GM18909 (cell line): ENCODE measurements at regions not wholly inside any gene's neighbourhood (a gene's known extent, or its start where the extent isn't known, plus 50 kb on each side); places are given as distances from the start of the nearest gene placed in this dataset.
"Not testable (repeated sequence)": the region's sequence is repeated elsewhere in the genome, so short reads cannot be mapped to it uniquely, and the experiment has no call there.

ENCODE experiments used
- ATAC-seq: cut with Tn5 transposase; IDR thresholded peaks from one replicate; pipeline ENCODE4 v1.9.1; 2021; ENCODE audit warnings: mild to moderate bottlenecking; ENCODE audit not compliant: unreplicated experiment, poor library complexity

GRCh38 chr20:19867074-19867473 is 109.0 kb downstream of the RIN2 start:
- ATAC-seq = no peak

- no peak for ATAC-seq
Measured at GRCh38 chr20:19867940-19868371, 109.9 kb downstream of the RIN2 start.

DNA sequence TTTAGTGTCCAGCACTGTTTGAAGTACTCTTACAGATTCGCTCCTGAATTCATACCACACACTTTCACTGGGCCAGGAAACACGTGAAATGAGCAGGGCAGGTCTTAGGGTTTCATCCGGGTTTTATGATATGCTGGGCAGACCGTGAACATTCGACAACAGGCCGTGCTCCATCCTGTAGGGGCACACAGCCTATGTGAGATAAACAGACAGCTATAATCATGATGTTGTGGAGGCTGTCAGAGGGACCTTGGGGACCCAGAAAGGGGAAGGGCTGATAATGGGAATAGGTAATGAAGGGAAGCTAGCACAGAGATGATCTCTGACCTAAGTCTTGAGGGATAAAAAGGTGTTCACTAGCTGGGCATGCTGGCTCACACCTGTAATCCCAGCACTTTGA is 110.4 kb downstream of the RIN2 start:
- ATAC-seq = no peak

DNA sequence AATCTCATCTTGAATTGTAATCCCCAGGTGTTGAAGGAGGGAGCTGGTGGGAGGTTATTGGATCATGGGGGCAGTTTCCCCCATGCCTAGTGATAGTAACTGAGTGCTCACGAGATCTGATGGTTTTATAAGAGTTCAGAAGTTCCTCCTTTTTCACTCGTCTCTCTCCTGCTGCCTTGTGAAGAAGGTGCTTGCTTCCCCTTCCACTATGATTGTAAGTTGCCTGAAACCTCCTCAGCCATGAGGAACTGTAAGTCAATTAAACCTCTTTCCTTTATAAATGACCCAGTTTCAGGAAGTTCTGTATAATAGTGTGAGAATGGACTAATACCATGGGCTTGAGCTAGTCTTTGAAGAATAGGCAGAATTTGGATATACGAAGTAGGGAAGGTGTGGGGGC is 113.9 kb downstream of the RIN2 start:
- no peak for ATAC-seq

DNA sequence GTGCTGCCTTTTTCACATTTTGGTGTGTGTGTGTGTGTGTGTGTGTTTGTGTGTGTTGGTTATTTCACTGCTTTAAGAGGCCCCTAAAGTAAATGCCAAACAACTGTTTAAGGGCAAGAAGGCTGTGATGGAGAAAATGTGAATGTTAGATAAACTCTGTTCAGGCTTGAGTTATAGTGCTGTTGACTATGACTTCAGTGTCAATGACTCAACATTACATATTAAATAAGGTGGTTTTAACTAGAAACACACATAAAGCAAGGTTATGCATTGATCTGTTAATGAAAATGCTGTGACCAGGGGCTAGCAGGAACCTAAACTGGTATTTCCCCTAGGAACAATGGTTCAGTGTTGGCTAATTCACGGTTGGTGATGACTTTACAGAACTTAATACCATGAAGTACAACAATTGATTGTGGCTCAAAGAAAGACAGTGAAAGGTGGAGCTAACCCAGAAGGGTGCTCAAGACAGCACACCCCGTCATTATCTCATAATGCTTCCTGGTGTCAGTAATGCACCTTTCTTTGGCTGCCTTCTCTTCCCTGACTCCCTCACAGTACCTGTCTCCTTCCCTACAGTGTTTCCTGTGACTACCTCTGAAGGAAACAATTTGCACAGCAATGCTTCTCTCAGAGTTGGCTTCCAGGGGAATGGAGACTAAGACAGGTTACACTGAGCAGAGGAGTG is 116.1 kb downstream of the RIN2 start:
- no peak for ATAC-seq

GRCh38 chr20:19875376-19876221 is 117.5 kb downstream of the RIN2 start:
- no peak for ATAC-seq

DNA sequence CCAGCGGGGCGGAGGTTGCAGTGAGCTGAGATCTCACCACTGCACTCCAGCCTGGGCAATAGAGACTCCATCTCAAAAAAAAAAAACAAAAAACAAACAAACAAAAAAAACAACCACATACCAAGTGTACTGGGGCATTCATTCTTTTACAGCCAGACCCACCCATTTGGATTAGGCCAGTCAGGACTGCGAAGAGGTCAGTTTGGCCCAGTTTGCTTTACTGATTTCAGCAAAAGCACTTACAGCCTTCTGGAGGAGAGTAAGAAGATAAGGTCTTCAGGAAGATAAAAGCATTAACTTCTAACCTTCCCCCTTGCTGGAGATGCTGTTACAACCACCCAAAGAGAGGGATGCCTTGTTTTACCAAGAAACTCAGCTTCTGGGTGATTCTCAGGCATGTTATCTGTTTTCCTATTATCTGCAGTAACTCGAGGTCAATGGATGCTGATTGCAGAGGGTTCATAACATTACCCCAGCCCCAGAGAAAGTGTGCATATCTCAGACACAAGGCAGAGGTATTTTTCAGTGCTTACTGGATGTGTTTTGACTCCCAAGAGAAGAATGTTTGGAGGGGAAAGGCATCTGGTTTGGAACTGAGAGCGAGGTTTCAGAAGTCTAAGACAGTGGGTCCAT is 118.9 kb downstream of the RIN2 start:
- ATAC-seq = no peak

- ATAC-seq = not testable (repeated sequence)
Measured at GRCh38 chr20:19879874-19880255, 121.8 kb downstream of the RIN2 start.

DNA sequence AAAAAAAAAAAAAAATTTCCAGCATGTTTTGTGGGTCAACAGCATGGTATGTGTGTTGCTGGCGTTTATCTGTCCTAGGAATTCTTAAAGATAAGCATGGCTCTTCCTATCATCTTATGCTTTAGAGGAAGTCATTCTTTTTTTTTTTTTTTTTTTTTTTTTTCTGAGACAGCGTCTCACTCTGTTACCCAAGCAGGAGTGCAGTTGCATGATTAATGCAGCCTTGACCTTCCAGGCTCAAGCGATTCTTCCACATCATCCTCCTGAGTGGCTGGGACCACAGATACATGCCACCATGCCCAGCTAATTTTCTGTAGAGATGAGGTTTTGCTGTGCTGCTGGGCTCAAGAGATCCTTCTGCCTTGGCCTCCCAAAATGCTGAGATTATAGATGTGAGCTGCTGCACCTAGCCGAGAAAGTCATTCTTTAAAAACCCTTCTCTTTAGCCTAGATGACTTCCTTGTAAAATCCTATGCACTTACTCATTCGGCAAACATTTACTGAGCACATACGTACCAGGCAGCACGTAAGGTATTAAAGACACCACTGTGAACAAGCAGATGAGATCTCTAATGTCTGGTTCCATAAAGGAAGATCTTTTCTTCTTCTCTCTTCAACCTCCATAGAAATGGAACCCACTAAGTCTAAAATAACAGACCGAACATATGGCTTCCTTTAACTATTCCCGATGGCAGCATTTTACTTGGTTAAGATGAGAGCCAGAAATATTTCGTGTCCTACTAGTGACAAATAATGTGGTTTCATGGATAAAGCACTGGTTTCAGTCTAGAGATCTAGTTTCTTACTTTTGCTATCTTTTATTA is 122.4 kb downstream of the RIN2 start:
- no peak for ATAC-seq

GRCh38 chr20:19881080-19881840 is 123.2 kb downstream of the RIN2 start:
- ATAC-seq = no peak

DNA sequence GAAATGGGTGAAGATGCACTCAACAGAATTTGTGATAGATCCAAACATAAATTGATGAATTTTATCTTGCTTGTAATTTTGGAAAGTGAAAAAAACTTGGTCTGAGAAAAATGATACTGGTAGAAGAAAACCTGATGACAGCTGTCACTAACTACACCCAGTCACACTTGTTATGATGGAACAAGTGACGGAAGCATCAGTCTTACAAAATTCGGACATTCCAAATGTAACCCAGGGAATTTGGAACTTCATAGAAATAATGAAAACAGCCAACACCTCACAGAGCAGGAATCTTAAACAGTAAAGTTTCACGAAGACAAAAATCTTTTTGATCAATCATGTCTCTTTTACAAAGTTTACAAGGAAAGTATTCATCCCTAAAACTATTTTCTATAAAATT is 123.9 kb downstream of the RIN2 start:
- no peak for ATAC-seq

GRCh38 chr20:19882446-19882845 is 124.4 kb downstream of the RIN2 start:
- ATAC-seq = no peak

- ATAC-seq = no peak
Measured at GRCh38 chr20:19883501-19883900, 125.4 kb downstream of the RIN2 start.

- no peak for ATAC-seq
Measured at GRCh38 chr20:19885594-19885938, 127.5 kb downstream of the RIN2 start.

DNA sequence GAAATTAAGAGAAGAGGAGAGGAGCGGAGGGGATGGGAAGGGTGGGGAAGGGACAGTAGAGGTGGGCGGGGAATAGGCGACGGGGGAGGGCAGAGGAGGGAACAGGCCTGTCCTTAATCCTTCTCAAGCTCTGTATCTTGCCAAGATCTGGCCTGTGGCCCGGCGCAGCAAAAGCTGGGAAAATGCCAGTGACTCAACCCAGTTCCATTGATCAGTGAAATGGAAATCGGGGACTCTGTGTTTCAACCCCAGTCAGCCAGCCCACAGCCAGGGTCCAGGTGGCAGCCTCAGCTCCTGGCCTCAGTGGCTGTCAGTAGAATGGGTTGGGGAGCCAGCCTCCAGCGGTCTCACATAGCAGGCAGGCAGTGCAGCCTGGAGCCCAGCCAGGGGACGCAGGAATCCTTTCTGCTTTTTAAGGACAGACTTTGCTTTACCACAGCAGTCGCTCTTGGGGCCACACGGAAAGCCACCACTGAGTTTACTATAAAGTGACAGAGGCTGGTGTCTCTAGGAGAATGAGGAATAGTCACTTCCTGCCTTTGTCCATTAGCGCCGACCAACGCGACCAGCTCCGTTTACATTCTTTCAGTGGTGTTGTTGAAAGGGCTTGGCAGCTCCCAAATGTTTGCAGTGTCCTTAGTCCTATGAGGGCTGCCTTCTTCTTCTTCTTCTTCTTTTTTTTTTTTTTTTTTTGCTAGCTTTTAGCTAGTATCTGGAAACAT is 128.0 kb downstream of the RIN2 start:
- no peak for ATAC-seq

DNA sequence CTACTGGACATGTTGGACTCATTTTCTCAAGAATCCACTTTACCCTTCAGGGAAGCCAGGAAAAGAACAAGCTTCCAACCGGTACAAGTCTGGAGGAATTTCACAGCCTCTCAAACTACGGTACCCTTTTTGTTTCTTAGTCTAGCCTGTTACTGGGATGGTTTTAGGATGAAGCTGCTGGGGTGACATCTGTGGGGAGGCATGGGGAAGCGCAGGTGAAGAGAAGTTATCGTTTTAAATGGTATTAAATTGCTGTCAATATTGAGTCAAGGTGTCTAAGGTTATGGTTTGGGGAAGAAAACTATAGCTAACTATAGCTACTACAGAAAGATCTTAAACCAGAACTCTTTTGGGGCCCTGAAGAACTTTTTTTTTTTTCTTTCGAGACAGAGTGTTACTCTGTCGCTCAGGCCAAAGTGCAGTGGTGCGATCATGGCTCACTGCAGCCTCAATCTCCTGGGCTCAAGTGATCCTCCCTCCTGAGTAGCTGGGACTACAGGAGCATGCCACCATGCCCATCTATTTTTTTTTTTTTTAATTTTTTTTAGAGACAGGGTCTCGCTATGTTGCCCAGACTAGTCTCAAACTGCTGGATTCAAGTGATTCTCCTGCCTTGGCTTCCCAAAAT is 128.7 kb downstream of the RIN2 start:
- ATAC-seq = no peak

GRCh38 chr20:19887556-19888268 is 129.4 kb upstream of the NAA20 start:
- no peak for ATAC-seq

- ATAC-seq = no peak
Measured at GRCh38 chr20:19888269-19888671, 128.9 kb upstream of the NAA20 start.
